Peyer's patch (tissue), 4 donors: ENCODE measurements at regions not wholly inside any gene's neighbourhood (a gene's known extent, or its start where the extent isn't known, plus 50 kb on each side); places are given as distances from the start of the nearest gene placed in this dataset.

Source experiments
- POLR2A ChIP-seq, 2 donors: fragments of 450-650 bp; IDR thresholded peaks; one replicate each; pipeline ENCODE4 v1.5.1; 2017; ENCODE audit warnings: antibody characterized with exemption in 2 of 2, mild to moderate bottlenecking in 2 of 2, moderate library complexity in 2 of 2
- TF ChIP-seq, protein P1 (sequence below), 6 experiments: fragments of 450-650 bp in 4 of 6; fragments of 200-600 bp in 2 of 6; sonication (generic) in 1 of 6; IDR thresholded peaks; one replicate each; pipeline ENCODE4 v1.5.1; 2017 to 2019; ENCODE audit warnings: antibody characterized with exemption in 6 of 6, mild to moderate bottlenecking in 3 of 6, moderate library complexity in 1 of 6

DNA sequence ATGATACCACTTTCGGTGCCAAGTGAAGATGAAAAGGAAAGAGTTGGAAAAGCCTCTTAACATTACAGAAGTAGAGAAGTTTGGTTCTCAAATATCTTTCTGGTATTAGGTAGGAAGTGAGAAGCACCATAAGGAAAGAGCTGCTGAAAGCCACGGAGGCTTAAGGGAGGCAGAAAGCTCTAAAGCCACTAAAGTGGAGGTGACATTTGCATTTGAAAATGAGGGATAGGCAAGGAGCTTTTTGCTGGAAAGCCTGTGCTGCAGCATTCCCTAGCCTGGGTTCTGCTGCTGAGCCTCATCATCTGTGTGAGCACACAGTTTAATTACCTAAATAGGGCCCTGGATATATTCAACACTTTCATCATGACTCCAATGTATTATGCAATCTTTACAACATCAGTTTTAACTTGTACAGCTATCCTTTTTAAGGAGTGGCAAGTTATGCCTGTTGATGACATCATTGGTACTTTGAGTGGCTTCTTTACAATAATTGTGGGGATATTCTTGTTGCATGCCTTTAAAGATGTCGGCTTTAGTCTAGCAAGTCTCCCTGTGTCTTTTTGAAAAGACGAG is 315.4 kb downstream of the RBM26 start:
- TF ChIP-seq, protein P1, sequence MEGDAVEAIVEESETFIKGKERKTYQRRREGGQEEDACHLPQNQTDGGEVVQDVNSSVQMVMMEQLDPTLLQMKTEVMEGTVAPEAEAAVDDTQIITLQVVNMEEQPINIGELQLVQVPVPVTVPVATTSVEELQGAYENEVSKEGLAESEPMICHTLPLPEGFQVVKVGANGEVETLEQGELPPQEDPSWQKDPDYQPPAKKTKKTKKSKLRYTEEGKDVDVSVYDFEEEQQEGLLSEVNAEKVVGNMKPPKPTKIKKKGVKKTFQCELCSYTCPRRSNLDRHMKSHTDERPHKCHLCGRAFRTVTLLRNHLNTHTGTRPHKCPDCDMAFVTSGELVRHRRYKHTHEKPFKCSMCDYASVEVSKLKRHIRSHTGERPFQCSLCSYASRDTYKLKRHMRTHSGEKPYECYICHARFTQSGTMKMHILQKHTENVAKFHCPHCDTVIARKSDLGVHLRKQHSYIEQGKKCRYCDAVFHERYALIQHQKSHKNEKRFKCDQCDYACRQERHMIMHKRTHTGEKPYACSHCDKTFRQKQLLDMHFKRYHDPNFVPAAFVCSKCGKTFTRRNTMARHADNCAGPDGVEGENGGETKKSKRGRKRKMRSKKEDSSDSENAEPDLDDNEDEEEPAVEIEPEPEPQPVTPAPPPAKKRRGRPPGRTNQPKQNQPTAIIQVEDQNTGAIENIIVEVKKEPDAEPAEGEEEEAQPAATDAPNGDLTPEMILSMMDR (IDR thresholded peaks at IDR 0.05) = no peak
- no peak for TF ChIP-seq POLR2A (IDR thresholded peaks at IDR 0.05)
